ENCODE measurements at regions not wholly inside any gene's neighbourhood (a gene's known extent, or its start where the extent isn't known, plus 50 kb on each side); places are given as distances from the start of the nearest gene placed in this dataset.

DNA sequence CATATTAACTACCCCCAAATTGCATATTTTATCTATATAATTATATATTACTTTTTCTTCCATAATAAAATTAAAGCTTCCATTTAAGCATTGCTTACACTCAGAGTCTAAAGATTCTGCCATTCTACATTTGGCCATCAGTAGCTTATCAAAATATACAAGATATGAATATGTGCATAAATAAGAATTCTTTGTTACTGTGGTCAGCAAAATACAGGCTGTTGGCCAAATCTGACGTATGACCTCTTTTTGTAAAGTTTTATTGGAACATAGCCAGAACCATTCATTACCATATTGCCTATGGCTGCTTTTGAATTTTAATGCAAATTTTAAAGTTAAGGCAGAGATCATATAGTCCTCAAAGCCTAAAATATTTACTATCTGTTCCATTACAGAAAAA lies 643.9 kb upstream of the VRK2 start:
- Histone ChIP-seq H3K27ac (no peak overlapping the region), H3K4me2 (no peak overlapping the region), H4K20me1 (ENCODE audit: low read depth) (no peaks in the 10 kb centered on the region), H3F3A (ENCODE audit: low read depth) (peaks cover under 1% of the 10 kb centered on the region), H3K27me3 (no peaks in the 10 kb centered on the region), H3K9me3 (ENCODE audit: low read depth) (no peaks in the 10 kb centered on the region), H3K9ac (no peak overlapping the region), H3K79me2 (ENCODE audit: low read depth) (no peaks in the 10 kb centered on the region), H3K36me3 (no peaks in the 10 kb centered on the region), H3K4me3 (no peak overlapping the region), H3K4me1 (peaks cover 4% of the 10 kb centered on the region), H2AFZ (replicated peaks) (no peak overlapping the region)
- no peak overlapping the region for H3K4me3 Mint-ChIP-seq
- no peaks in the 10 kb centered on the region for H3K9me3 Mint-ChIP-seq
- no peak for DNase-seq (ENCODE audit: low spot score)
- TF ChIP-seq EZH2phosphoT487 (IDR thresholded peaks at IDR 0.05) (no peak), EZH2 (IDR thresholded peaks at IDR 0.05) (no peak)
- TF ChIP-seq, protein P1, sequence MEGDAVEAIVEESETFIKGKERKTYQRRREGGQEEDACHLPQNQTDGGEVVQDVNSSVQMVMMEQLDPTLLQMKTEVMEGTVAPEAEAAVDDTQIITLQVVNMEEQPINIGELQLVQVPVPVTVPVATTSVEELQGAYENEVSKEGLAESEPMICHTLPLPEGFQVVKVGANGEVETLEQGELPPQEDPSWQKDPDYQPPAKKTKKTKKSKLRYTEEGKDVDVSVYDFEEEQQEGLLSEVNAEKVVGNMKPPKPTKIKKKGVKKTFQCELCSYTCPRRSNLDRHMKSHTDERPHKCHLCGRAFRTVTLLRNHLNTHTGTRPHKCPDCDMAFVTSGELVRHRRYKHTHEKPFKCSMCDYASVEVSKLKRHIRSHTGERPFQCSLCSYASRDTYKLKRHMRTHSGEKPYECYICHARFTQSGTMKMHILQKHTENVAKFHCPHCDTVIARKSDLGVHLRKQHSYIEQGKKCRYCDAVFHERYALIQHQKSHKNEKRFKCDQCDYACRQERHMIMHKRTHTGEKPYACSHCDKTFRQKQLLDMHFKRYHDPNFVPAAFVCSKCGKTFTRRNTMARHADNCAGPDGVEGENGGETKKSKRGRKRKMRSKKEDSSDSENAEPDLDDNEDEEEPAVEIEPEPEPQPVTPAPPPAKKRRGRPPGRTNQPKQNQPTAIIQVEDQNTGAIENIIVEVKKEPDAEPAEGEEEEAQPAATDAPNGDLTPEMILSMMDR (IDR thresholded peaks at IDR 0.05): no peak
- no peak overlapping the region for H3K27ac Mint-ChIP-seq
- peaks cover 7% of the 10 kb centered on the region for H3K4me1 Mint-ChIP-seq
- H3K27me3 Mint-ChIP-seq (ENCODE audit: insufficient read depth, low read depth): no peaks in the 10 kb centered on the region
- H3K36me3 Mint-ChIP-seq: no peaks in the 10 kb centered on the region

DNA sequence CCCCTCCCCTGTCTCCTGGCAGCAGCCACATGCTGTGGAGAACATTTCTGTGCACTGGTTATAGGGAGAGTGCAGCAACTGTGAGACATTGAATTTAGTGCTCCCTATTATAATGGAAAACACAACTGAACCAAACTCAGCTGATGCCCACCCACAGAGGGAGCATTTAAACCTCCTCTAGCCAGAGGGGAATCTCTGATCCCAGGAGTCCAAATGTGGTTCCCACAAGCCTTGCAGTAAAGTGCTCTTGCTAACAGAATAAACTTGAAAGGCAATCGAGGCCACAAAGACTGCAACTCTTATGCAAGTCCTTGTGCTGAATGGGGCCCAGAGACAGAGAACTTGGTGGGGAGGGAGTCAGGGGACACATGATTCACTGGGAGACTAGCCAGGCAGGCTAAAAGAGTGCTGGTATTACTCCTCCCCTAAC lies 638.8 kb upstream of the VRK2 start:
- Histone ChIP-seq H3K9me3 (ENCODE audit: low read depth) (no peaks in the 10 kb centered on the region), H3K4me3 (no peak overlapping the region), H3F3A (ENCODE audit: low read depth) (peaks cover 4% of the 10 kb centered on the region), H3K79me2 (ENCODE audit: low read depth) (no peaks in the 10 kb centered on the region), H3K36me3 (peaks cover 6% of the 10 kb centered on the region), H3K27me3 (no peaks in the 10 kb centered on the region), H3K4me2 (no peak overlapping the region), H2AFZ (replicated peaks) (peak overlapping the region; percentile 31), H3K4me1 (peaks cover 5% of the 10 kb centered on the region), H3K9ac (no peak overlapping the region), H3K27ac (no peak overlapping the region), H4K20me1 (ENCODE audit: low read depth) (no peaks in the 10 kb centered on the region)
- Mint-ChIP-seq H3K36me3 (no peaks in the 10 kb centered on the region), H3K4me3 (no peak overlapping the region), H3K27ac (peak overlapping the region; percentile 50), H3K27me3 (ENCODE audit: insufficient read depth, low read depth) (peaks cover 2% of the 10 kb centered on the region), H3K9me3 (peaks cover 17% of the 10 kb centered on the region), H3K4me1 (peaks cover 14% of the 10 kb centered on the region)
- TF ChIP-seq EZH2phosphoT487 (IDR thresholded peaks at IDR 0.05): no peak
- TF ChIP-seq, protein P1 (IDR thresholded peaks at IDR 0.05): no peak
- TF ChIP-seq EZH2 (IDR thresholded peaks at IDR 0.05): no peak
- peak; percentile 18 for DNase-seq (ENCODE audit: low spot score)

DNA sequence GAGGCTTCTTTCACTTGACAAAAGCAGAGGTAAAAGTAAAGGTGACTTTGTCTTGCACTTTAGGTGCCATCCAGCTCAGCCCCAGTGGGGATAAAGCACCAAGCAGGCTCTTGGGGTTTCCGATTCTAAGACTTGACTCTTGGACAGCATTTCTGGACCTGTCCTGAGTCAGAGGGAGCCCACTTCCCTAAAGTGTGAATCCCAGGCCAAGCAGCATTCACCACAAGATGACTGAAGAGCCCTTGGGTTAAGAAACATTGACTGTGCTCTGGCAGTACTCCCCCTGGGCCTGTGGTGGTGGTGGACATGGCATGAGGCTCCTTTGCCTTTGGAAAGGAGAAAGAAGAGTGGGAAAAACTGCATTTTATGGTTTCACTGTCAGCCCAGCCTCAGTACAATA lies 638.0 kb upstream of the VRK2 start:
- no peak overlapping the region for H3K4me3 ChIP-seq
- Mint-ChIP-seq H3K4me1 (peaks cover 14% of the 10 kb centered on the region), H3K4me3 (no peak overlapping the region), H3K36me3 (no peaks in the 10 kb centered on the region), H3K9me3 (peaks cover 18% of the 10 kb centered on the region), H3K27ac (no peak overlapping the region), H3K27me3 (ENCODE audit: insufficient read depth, low read depth) (peaks cover 2% of the 10 kb centered on the region)
- DNase-seq (ENCODE audit: low spot score): no peak
- peaks cover 5% of the 10 kb centered on the region for H3K4me1 ChIP-seq
- peaks cover 6% of the 10 kb centered on the region for H3K36me3 ChIP-seq
- TF ChIP-seq, protein P1 (IDR thresholded peaks at IDR 0.05): no peak
- TF ChIP-seq EZH2phosphoT487 (IDR thresholded peaks at IDR 0.05) (no peak), EZH2 (IDR thresholded peaks at IDR 0.05) (no peak)
- no peak overlapping the region for H2AFZ ChIP-seq (replicated peaks)
- H4K20me1 ChIP-seq (ENCODE audit: low read depth): no peaks in the 10 kb centered on the region
- H3K9me3 ChIP-seq (ENCODE audit: low read depth): no peaks in the 10 kb centered on the region
- no peak overlapping the region for H3K9ac ChIP-seq
- H3K4me2 ChIP-seq: no peak overlapping the region
- H3F3A ChIP-seq (ENCODE audit: low read depth): peaks cover 4% of the 10 kb centered on the region
- H3K27me3 ChIP-seq: no peaks in the 10 kb centered on the region
- H3K79me2 ChIP-seq (ENCODE audit: low read depth): no peaks in the 10 kb centered on the region
- no peak overlapping the region for H3K27ac ChIP-seq
